ENCODE measurements at regions not wholly inside any gene's neighbourhood (a gene's known extent, or its start where the extent isn't known, plus 50 kb on each side); places are given as distances from the start of the nearest gene placed in this dataset.
"Not testable (repeated sequence)": the region's sequence is repeated elsewhere in the genome, so short reads cannot be mapped to it uniquely, and the experiment has no call there.

DNA sequence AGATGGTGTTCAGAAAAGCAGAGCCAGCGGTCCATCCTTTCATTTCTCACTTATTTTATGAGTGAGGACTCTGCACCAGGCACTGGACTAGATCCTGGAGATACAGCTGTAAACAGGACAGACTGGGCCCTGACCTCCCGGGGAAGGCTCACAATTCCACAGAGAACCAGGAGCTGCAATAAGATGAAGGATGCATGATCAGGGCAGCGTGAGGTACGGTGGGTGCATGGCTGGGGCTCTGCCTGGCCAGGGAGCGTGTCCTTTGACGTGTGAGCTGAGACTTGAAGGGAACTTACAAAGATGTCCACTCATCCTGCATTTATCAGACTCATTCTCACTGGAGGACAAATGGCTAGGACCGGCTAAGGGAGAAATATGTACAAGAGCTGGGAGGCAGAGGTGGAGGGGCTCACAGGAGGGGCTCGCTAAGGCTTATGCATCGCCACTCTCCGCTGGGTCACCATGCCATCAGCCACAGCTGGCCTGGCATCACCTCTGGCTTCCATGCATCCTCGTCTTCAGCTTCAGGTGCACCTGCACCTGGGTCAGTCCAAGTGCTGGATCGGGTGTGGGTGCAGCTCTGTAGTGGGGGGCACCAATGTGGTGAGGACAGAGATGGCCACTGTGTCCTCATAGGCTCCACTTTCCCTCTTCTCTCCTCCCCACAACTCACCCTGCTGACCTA lies 213.9 kb downstream of the TOMM20 start:
- no peak for DNase-seq
- ATAC-seq, result no peak
- Histone ChIP-seq H3K27me3 (ENCODE audit: low read depth) (no peaks in the 10 kb centered on the region), H3K36me3 (no peaks in the 10 kb centered on the region), H3K4me3 (no peak overlapping the region), H3K9me3 (no peaks in the 10 kb centered on the region), H3K27ac (no peak overlapping the region), H3K4me1 (peaks cover 73% of the 10 kb centered on the region)
- intact Hi-C loops (cut with DNase I), result no loop called here
- TF ChIP-seq, protein P1, sequence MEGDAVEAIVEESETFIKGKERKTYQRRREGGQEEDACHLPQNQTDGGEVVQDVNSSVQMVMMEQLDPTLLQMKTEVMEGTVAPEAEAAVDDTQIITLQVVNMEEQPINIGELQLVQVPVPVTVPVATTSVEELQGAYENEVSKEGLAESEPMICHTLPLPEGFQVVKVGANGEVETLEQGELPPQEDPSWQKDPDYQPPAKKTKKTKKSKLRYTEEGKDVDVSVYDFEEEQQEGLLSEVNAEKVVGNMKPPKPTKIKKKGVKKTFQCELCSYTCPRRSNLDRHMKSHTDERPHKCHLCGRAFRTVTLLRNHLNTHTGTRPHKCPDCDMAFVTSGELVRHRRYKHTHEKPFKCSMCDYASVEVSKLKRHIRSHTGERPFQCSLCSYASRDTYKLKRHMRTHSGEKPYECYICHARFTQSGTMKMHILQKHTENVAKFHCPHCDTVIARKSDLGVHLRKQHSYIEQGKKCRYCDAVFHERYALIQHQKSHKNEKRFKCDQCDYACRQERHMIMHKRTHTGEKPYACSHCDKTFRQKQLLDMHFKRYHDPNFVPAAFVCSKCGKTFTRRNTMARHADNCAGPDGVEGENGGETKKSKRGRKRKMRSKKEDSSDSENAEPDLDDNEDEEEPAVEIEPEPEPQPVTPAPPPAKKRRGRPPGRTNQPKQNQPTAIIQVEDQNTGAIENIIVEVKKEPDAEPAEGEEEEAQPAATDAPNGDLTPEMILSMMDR (IDR thresholded peaks at IDR 0.05), result no peak

GRCh38 chr1:234913771-234914170 lies 214.9 kb downstream of the TOMM20 start:
- intact Hi-C loops (cut with DNase I), result no loop called here
- no peak for ATAC-seq
- H3K27ac ChIP-seq, result peak overlapping the region; percentile 70
- H3K27me3 ChIP-seq (ENCODE audit: low read depth), result no peaks in the 10 kb centered on the region
- DNase-seq, result no peak
- no peak overlapping the region for H3K4me3 ChIP-seq
- H3K36me3 ChIP-seq, result no peaks in the 10 kb centered on the region
- peaks cover 64% of the 10 kb centered on the region for H3K4me1 ChIP-seq
- TF ChIP-seq, protein P1 (IDR thresholded peaks at IDR 0.05), result no peak
- H3K9me3 ChIP-seq, result no peaks in the 10 kb centered on the region

GRCh38 chr1:234913278-234913649 lies 215.4 kb downstream of the TOMM20 start:
- Histone ChIP-seq H3K27me3 (ENCODE audit: low read depth) (no peaks in the 10 kb centered on the region), H3K4me3 (no peak overlapping the region), H3K27ac (peak overlapping the region; percentile 70), H3K36me3 (no peaks in the 10 kb centered on the region), H3K4me1 (peaks cover 64% of the 10 kb centered on the region), H3K9me3 (no peaks in the 10 kb centered on the region)
- TF ChIP-seq, protein P1 (IDR thresholded peaks at IDR 0.05), result no peak
- DNase-seq (no peak), ATAC-seq (no peak)
- intact Hi-C loops (cut with DNase I), result no loop called here

DNA sequence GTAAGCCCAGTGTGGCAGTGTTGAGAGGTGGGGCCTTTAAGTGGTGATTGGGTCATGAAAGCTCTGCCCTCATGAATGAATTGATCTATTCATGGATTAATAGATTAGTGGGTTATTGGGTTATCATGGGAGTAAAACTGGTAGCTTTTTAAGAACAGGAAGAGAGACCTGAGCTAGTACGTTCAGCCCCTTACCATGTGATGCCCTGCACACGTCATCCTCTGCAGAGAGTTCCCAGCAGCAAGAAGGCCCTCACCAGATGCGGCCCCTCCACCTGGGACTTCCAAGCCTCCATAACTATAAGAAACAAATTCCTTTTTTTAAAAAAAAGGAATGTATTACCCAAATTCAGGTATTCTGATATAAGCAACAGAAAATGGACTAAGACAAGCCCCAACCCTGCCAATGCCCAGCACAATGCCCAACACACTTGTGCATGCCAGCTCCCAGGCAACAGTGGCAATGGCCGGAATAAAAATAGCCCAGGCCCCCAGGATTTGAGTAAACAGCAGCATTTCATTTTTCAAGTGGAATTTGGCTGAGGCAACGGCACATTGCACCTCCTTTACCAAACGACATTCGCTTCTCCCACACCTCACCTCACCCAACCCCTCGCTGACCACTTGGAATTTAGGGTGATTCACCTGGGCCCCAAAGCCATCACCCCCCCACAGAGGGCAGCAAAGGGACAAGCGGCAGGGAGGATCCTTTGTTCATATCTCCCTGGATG lies 215.9 kb downstream of the TOMM20 start:
- peaks cover 63% of the 10 kb centered on the region for H3K4me1 ChIP-seq
- no peaks in the 10 kb centered on the region for H3K9me3 ChIP-seq
- H3K27ac ChIP-seq, result peak overlapping the region; percentile 70
- ATAC-seq (peak; percentile 70 to 81), DNase-seq (no peak)
- H3K27me3 ChIP-seq (ENCODE audit: low read depth), result no peaks in the 10 kb centered on the region
- H3K36me3 ChIP-seq, result no peaks in the 10 kb centered on the region
- TF ChIP-seq, protein P1 (IDR thresholded peaks at IDR 0.05), result no peak
- H3K4me3 ChIP-seq, result no peak overlapping the region
- intact Hi-C loops (cut with DNase I), result no loop called here

- no peak for DNase-seq
- peaks cover 59% of the 10 kb centered on the region for H3K4me1 ChIP-seq
- no peaks in the 10 kb centered on the region for H3K9me3 ChIP-seq
- H3K27ac ChIP-seq, result peak overlapping the region; percentile 70
- no peaks in the 10 kb centered on the region for H3K27me3 ChIP-seq (ENCODE audit: low read depth)
- intact Hi-C loops (cut with DNase I), result no loop called here
- TF ChIP-seq, protein P1 (IDR thresholded peaks at IDR 0.05), result no peak
- no peaks in the 10 kb centered on the region for H3K36me3 ChIP-seq
- H3K4me3 ChIP-seq, result no peak overlapping the region
- ATAC-seq, result peak; percentile 24 to 29
These were observed 216.8 kb downstream of the TOMM20 start for GRCh38 chr1:234911787-234912186.

DNA sequence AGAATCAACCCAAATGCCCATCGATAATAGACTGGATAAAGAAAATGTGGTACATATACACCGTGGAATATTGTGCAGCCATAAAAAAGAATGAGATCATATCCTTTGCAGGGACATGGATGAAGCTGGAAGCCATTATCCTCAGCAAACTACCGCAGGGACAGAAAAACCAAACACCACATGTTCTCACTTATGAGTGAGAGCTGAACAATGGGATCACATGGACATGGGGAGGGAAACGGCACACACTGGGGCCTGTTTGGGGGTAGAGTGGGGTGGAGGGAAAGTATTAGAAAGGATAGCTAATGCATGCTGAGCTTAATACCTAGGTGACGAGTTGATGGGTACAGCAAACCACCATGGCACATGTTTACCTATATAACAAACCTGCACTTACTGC lies 217.5 kb downstream of the TOMM20 start:
- H3K36me3 ChIP-seq; DNase-seq; ATAC-seq; H3K27me3 ChIP-seq (ENCODE audit: low read depth); intact Hi-C loops (cut with DNase I); H3K9me3 ChIP-seq; H3K27ac ChIP-seq; H3K4me3 ChIP-seq: not testable (repeated sequence)
- peaks cover 52% of the 10 kb centered on the region for H3K4me1 ChIP-seq
